Activated CD4-positive, alpha-beta T cell treated with anti-CD3 and anti-CD28 coated beads, Interleukin-2, amount 10 ng/mL, durations not matched to agents 7 days and 5 days (primary cell): ENCODE measurements at regions not wholly inside any gene's neighbourhood (a gene's known extent, or its start where the extent isn't known, plus 50 kb on each side); places are given as distances from the start of the nearest gene placed in this dataset.

ENCODE experiments used
- CTCF ChIA-PET: fragments of 350-600 bp; sonication (Branson Sonifier 250); formaldehyde crosslinking; loops from one replicate; lab custom pipeline; 2021; ENCODE audit warnings: antibody characterized with exemption; lab: Charles Lee
- POLR2A ChIA-PET: fragments of 350-600 bp; sonication (Branson Sonifier 250); formaldehyde crosslinking; loops from one replicate; lab custom pipeline; 2021; ENCODE audit warnings: antibody characterized with exemption; lab: Charles Lee
- DNase-seq: peaks from one replicate; pipeline ENCODE4 v3.0.0-alpha.2; 2020
- H3K27ac Mint-ChIP-seq: one replicate; pipeline ENCODE4 v1.8.0; 2021; ENCODE audit warnings: mild to moderate bottlenecking, moderate library complexity, mixed read lengths
- H3K27me3 Mint-ChIP-seq: one replicate; pipeline ENCODE4 v1.8.0; 2021; ENCODE audit warnings: mixed read lengths
- H3K36me3 Mint-ChIP-seq: one replicate; pipeline ENCODE4 v1.8.0; 2021; ENCODE audit warnings: low read depth, mixed read lengths
- H3K4me1 Mint-ChIP-seq: one replicate; pipeline ENCODE4 v1.8.0; 2021; ENCODE audit warnings: mixed read lengths
- H3K4me3 Mint-ChIP-seq: one replicate; pipeline ENCODE4 v1.8.0; 2021; ENCODE audit warnings: mild to moderate bottlenecking, moderate library complexity, mixed read lengths
- H3K9me3 Mint-ChIP-seq: one replicate; pipeline ENCODE4 v1.8.0; 2021; ENCODE audit warnings: mixed read lengths

- POLR2A ChIA-PET = no interaction called here
- H3K27ac Mint-ChIP-seq = no peak overlapping the region
Observed at GRCh38 chr5:39650008-39650762, 225.4 kb upstream of the DAB2 start.

DNA sequence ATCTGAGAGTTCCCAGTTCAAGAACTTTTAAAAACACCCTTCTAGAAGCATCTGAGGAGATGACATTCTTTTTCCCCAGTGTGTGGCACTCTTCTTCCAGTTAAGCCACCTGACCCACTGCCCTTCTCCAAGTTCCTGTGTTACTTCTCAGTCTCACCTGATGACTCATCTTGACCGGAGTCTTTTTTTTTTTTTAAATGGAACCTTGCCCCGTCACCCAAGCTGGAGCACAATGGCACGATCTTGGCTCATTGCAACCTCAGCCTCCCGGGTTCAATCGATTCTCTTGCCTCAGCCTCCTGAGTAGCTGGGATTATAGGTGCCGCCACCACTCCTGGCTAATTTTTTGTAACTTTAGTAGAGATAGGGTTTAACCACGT lies 224.1 kb upstream of the DAB2 start:
- Mint-ChIP-seq H3K27ac (no peak overlapping the region), H3K4me1 (no peaks in the 10 kb centered on the region), H3K36me3 (no peaks in the 10 kb centered on the region), H3K9me3 (peaks cover 6% of the 10 kb centered on the region), H3K27me3 (peaks cover 13% of the 10 kb centered on the region), H3K4me3 (no peak overlapping the region)
- POLR2A ChIA-PET = no interaction called here
- DNase-seq = no peak
- CTCF ChIA-PET = no interaction called here

More at GRCh38 chr5:39650008-39650762, 225.4 kb upstream of the DAB2 start:
- no peaks in the 10 kb centered on the region for H3K4me1 Mint-ChIP-seq
- CTCF ChIA-PET = no interaction called here
- peaks cover 6% of the 10 kb centered on the region for H3K9me3 Mint-ChIP-seq
- no peak for DNase-seq
- H3K27me3 Mint-ChIP-seq = peaks cover 18% of the 10 kb centered on the region
- no peaks in the 10 kb centered on the region for H3K36me3 Mint-ChIP-seq
- no peak overlapping the region for H3K4me3 Mint-ChIP-seq

- Mint-ChIP-seq H3K4me3 (no peak overlapping the region), H3K9me3 (peaks cover 4% of the 10 kb centered on the region), H3K4me1 (no peaks in the 10 kb centered on the region), H3K27me3 (peaks cover 13% of the 10 kb centered on the region), H3K36me3 (no peaks in the 10 kb centered on the region), H3K27ac (no peak overlapping the region)
- ChIA-PET CTCF (no interaction called here), POLR2A (no interaction called here)
- no peak for DNase-seq
Observed at GRCh38 chr5:39648085-39648847, 223.5 kb upstream of the DAB2 start.

DNA sequence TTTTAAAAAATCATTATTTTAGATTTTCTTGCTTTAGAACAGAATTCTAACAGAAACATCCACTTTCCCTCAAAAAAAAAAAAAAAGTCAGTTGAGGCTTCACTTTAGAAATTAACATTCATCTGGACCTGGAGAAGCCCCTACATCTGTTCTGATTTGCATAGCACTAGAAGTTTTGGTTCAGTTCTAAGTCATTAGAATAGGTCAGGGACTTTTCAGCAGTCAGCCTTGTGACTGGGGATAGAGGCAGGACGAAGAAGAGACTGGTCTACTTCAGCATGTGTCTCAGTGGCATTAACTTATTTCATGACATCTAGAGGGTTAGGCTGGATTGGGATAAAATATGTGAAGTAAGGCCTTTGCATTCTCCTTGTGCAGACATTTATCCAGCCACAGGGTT lies 215.8 kb upstream of the DAB2 start:
- no peak overlapping the region for H3K27ac Mint-ChIP-seq
- H3K27me3 Mint-ChIP-seq = peaks cover 6% of the 10 kb centered on the region
- H3K9me3 Mint-ChIP-seq = no peaks in the 10 kb centered on the region
- no peaks in the 10 kb centered on the region for H3K4me1 Mint-ChIP-seq
- CTCF ChIA-PET = no interaction called here
- H3K36me3 Mint-ChIP-seq = no peaks in the 10 kb centered on the region
- no peak for DNase-seq
- POLR2A ChIA-PET = no interaction called here
- no peak overlapping the region for H3K4me3 Mint-ChIP-seq

DNA sequence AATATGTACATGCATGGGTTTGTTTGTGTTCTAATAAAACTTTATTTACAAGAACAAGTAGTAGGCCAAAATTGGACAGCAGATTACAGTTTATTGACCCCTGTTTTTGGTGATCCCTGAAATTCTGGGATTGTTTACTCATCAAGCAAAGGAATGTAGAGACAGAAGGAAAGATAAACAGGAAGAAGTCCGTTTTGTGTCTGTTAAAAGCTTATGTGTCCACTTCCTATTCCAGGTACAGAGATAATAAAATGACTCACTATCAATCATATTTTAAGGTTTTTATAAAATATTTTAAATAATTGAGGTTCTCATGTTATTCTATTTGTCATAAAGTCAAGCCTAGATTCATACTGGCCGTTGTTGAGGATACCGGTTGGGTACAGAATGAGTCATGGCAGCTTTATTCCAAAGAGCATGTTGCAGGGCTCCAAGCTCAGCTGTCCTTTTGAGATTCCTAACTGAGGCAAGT lies 214.9 kb upstream of the DAB2 start:
- H3K4me1 Mint-ChIP-seq = no peaks in the 10 kb centered on the region
- ChIA-PET POLR2A (no interaction called here), CTCF (no interaction called here)
- peaks cover 6% of the 10 kb centered on the region for H3K27me3 Mint-ChIP-seq
- DNase-seq = no peak
- H3K9me3 Mint-ChIP-seq = no peaks in the 10 kb centered on the region
- H3K4me3 Mint-ChIP-seq = no peak overlapping the region
- no peak overlapping the region for H3K27ac Mint-ChIP-seq
- no peaks in the 10 kb centered on the region for H3K36me3 Mint-ChIP-seq

DNA sequence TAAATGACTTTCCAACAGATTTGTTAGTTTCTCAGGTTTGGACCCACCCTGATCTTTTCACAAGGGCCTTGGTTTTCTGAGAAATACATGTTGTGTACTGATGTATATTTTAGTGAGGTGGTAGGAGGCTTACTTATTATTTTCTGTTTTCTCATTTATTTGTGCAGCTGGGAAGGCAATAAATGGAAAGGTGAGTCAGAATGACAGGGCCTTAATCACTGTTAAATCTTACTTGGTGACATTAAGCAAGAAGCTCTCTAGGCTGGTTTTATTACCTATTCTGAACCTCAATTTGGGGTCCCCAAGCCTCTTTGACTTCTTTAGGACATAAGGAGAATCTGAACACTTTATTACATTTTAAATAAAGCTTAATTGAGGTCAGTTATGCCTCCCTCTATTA lies 214.0 kb upstream of the DAB2 start:
- CTCF ChIA-PET = no interaction called here
- H3K4me1 Mint-ChIP-seq = no peaks in the 10 kb centered on the region
- H3K27ac Mint-ChIP-seq = no peak overlapping the region
- no peaks in the 10 kb centered on the region for H3K9me3 Mint-ChIP-seq
- H3K36me3 Mint-ChIP-seq = no peaks in the 10 kb centered on the region
- POLR2A ChIA-PET = no interaction called here
- DNase-seq = no peak
- no peak overlapping the region for H3K4me3 Mint-ChIP-seq
- H3K27me3 Mint-ChIP-seq = peaks cover 10% of the 10 kb centered on the region

DNA sequence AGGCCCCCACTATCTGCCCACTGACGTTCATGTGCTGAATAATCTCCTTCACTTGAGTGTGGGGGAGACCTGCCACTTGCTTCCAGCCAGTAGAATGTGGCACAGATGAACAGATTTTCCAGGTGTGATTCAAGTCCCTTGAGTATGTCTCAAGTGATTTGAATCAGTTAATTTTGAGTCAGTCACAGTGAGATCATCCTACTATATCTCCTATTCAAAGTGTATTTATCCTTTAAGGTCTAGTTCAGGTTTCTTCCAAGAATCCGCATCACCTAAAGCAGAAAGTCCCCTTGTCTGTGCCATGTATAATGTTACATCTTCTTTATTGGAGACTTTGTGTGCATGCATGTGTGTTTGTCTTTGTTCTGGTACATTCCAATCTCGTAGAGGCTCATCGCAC lies 208.3 kb upstream of the DAB2 start:
- H3K9me3 Mint-ChIP-seq = no peaks in the 10 kb centered on the region
- H3K4me3 Mint-ChIP-seq = no peak overlapping the region
- CTCF ChIA-PET = no interaction called here
- H3K4me1 Mint-ChIP-seq = no peaks in the 10 kb centered on the region
- no peaks in the 10 kb centered on the region for H3K36me3 Mint-ChIP-seq
- POLR2A ChIA-PET = no interaction called here
- H3K27ac Mint-ChIP-seq = no peak overlapping the region
- H3K27me3 Mint-ChIP-seq = peaks cover 28% of the 10 kb centered on the region
- DNase-seq = no peak

DNA sequence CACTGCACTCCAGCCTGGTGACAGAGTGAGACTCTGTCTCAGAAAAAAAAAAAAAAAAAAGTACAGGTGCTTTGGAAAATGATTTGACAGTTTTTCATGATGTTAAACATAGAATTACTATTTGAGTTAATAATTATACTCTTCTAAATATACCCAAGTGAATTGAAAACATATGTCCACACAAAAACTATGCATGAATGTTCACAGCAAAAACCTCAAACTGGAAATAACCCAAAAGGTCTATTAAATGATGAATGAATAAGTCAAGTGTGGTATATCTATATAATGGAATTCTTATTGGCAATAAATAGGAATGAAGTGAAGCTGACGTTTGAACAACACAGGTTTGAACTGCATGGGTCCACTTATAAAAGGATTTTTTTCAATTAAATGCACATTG lies 207.2 kb upstream of the DAB2 start:
- Mint-ChIP-seq H3K9me3 (no peaks in the 10 kb centered on the region), H3K27ac (no peak overlapping the region), H3K4me3 (no peak overlapping the region), H3K36me3 (no peaks in the 10 kb centered on the region), H3K27me3 (peaks cover 29% of the 10 kb centered on the region), H3K4me1 (no peaks in the 10 kb centered on the region)
- no peak for DNase-seq
- ChIA-PET CTCF (no interaction called here), POLR2A (no interaction called here)

DNA sequence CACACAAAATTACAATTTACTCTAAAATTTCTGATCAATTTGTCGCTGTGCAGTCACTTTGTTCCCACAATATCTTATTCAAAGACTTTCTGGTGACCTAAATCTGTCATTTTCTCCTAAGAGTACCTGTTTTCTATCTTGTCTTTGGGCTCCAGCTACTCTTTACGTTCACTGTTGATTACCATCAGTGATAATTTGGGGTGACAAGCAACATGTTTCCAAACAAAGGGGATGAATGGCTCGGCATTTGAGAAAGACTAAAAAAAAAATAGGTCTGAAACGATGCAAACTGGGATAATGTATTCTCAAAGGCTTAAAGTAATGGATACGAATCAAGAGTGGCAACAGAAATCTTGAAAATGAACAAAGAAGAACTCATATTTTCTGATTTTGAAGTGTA lies 205.2 kb upstream of the DAB2 start:
- ChIA-PET CTCF (no interaction called here), POLR2A (no interaction called here)
- Mint-ChIP-seq H3K4me3 (no peak overlapping the region), H3K4me1 (no peaks in the 10 kb centered on the region), H3K9me3 (no peaks in the 10 kb centered on the region), H3K27me3 (peaks cover 27% of the 10 kb centered on the region), H3K36me3 (no peaks in the 10 kb centered on the region), H3K27ac (no peak overlapping the region)
- DNase-seq = no peak

DNA sequence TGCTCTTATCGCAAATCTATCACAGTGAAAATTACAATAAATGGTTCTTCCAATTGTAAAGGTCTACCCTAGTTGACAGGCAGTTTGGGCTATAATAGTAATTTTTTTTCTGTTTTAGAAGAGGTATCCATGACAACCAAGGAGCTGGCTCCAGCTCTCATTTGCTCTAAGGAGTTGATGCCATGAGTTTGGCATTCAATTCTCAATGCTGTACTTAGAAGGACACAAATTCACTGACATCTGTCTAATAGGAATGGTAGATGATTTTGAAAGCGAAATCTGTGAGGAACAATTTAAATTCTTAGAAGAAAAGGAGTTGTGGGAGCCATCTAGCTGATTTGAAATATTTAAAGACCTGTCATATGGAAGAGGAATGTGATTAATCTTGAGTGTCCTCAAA lies 203.6 kb upstream of the DAB2 start:
- no peak overlapping the region for H3K27ac Mint-ChIP-seq
- POLR2A ChIA-PET = no interaction called here
- CTCF ChIA-PET = interaction anchor here (1.3 kb wide), 1 partner anchor 9 kb away, joined by 3 read pairs; no protein-coding TSS in a partner anchor

DNA sequence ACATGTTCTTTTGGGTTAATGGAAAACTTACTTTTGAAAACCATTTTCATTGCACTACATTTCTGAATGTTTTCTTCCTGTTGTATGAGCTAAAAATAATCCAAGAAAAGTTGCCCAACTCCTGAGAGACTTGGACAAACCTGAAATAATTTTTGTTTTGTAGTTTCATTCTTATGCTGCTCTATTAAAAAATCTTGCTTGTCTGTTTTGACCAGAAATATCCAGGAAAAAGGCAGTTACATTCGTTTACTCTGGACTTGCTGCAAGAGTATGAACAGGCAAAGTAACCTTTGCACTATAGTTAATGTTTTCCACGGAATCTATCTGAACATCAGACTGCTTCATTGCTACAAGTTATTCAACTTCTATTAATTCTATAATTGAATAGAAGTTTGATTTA lies 200.1 kb upstream of the DAB2 start:
- no peaks in the 10 kb centered on the region for H3K4me1 Mint-ChIP-seq
- CTCF ChIA-PET = no interaction called here

More for the DNA sequence above, 203.6 kb upstream of the DAB2 start:
- Mint-ChIP-seq H3K36me3 (no peaks in the 10 kb centered on the region), H3K4me1 (no peaks in the 10 kb centered on the region), H3K27me3 (peaks cover 27% of the 10 kb centered on the region), H3K4me3 (no peak overlapping the region), H3K9me3 (no peaks in the 10 kb centered on the region)
- DNase-seq = no peak

DNA sequence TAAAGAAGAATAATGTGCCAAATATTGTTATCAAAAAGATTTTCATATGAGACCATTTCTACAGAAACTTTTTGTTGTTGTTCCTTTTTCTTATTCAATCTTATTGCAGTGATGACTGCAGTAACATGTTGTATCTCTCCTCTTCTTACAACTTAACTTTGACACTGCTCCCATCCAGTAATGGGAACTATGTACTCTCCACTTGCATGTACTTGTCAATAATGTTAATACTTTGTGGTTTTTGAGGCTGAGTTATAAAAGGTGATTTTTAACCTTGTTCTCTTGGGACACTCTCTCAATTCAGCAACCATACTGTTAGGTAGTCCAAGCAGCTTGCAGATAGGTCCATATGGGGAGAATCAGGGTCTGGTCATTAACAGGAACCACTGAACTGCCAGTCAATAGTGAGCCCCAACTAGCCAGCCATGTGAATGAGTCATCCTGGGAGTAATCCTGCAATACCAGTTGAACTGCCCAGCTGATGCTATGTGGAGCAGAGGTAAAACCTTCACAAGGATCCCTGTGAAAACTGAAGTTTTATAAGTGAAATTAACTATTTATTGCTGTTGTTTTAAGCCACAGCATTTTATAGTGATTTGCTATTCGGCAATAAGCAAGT lies 199.6 kb upstream of the DAB2 start:
- peaks cover 16% of the 10 kb centered on the region for H3K27me3 Mint-ChIP-seq
- DNase-seq = no peak
- no peaks in the 10 kb centered on the region for H3K36me3 Mint-ChIP-seq
- H3K9me3 Mint-ChIP-seq = no peaks in the 10 kb centered on the region
- no peak overlapping the region for H3K27ac Mint-ChIP-seq
- ChIA-PET POLR2A (no interaction called here), CTCF (no interaction called here)
- H3K4me3 Mint-ChIP-seq = no peak overlapping the region
- no peaks in the 10 kb centered on the region for H3K4me1 Mint-ChIP-seq

More for the DNA sequence above, 200.1 kb upstream of the DAB2 start:
- Mint-ChIP-seq H3K27me3 (peaks cover 20% of the 10 kb centered on the region), H3K36me3 (no peaks in the 10 kb centered on the region), H3K9me3 (no peaks in the 10 kb centered on the region), H3K4me3 (no peak overlapping the region), H3K27ac (no peak overlapping the region)
- no peak for DNase-seq
- POLR2A ChIA-PET = no interaction called here

DNA sequence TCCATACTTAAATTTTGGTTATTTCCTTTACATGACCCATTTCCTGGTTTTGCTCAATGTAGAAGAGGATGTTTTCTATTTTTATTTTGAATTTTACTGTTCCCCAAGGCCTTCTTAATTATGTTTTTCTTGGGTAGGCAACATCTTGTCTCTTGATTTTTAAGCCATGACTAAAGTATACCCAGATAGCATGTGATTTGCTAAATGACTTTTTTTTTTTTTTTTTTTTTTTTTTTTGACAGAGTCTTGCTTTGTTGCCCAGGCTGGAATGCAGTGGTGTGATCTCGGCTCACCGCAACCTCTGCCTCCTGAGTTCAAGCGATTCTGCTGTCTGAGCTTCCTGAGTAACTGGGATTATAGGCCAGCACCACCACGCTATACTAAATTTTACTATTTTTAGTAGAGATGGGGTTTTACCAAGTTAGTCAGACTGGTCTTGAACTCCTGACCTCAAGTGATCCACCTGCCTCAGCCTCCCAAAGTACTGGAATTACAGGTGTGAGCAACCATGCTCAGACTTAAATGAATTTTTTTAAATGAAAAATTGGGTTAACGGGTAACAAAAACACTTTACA lies 198.6 kb upstream of the DAB2 start:
- Mint-ChIP-seq H3K4me3 (no peak overlapping the region), H3K4me1 (no peaks in the 10 kb centered on the region), H3K27ac (no peak overlapping the region), H3K9me3 (no peaks in the 10 kb centered on the region), H3K36me3 (no peaks in the 10 kb centered on the region), H3K27me3 (peaks cover 10% of the 10 kb centered on the region)
- ChIA-PET CTCF (no interaction called here), POLR2A (no interaction called here)
- DNase-seq = no peak
